OCI-LY3 (cell line): ENCODE measurements at regions not wholly inside any gene's neighbourhood (a gene's known extent, or its start where the extent isn't known, plus 50 kb on each side); places are given as distances from the start of the nearest gene placed in this dataset.

Experiments used
- H2AFZ ChIP-seq: fragments of 200-600, 300-600 bp; shearing (Covaris generic); 2 replicates; pipeline ENCODE4 v1.6.0; 2014; ENCODE audit warnings: antibody characterized with exemption, low read depth, low read length
- H3K27ac ChIP-seq: fragments of 200-600, 300-600 bp; sonication (generic); 2 replicates; pipeline ENCODE4 v1.5.1; 2014; ENCODE audit warnings: mild to moderate bottlenecking, low read length, moderate library complexity, mixed read lengths
- H3K27me3 ChIP-seq: fragments of 200-600, 300-600 bp; sonication (generic); 2 replicates; pipeline ENCODE4 v1.6.1; 2014; ENCODE audit warnings: low read depth, low read length, mixed read lengths
- H3K36me3 ChIP-seq: fragments of 200-600, 300-600 bp; sonication (generic); replicated peaks from 2 replicates; pipeline ENCODE3; 2014; ENCODE audit warnings: low read depth, low read length, mixed read lengths
- H3K4me1 ChIP-seq: fragments of 300-600, 200-600 bp; sonication (generic); 2 replicates; pipeline ENCODE4 v1.6.1; 2014; ENCODE audit warnings: low read length, mixed read lengths
- H3K4me2 ChIP-seq: fragments of 200-600, 300-600 bp; sonication (generic); 2 replicates; pipeline ENCODE4 v1.6.1; 2014; ENCODE audit warnings: low read length, mixed read lengths
- H3K4me3 ChIP-seq: fragments of 300-600, 200-600 bp; sonication (generic); 2 replicates; pipeline ENCODE4 v1.5.1; 2014; ENCODE audit warnings: antibody characterized with exemption, mild to moderate bottlenecking, low read length, moderate library complexity
- H3K79me2 ChIP-seq: fragments of 300-600, 200-600 bp; shearing (Covaris generic); 2 replicates; pipeline ENCODE4 v1.6.1; 2014; ENCODE audit warnings: mild to moderate bottlenecking, low read length, mixed read lengths
- H3K9ac ChIP-seq: fragments of 300-600, 200-600 bp; shearing (Covaris generic); 2 replicates; pipeline ENCODE4 v1.6.0; 2014; ENCODE audit warnings: mild to moderate bottlenecking, low read length, moderate library complexity
- H3K9me3 ChIP-seq: fragments of 200-600, 300-600 bp; shearing (Covaris generic); 2 replicates; pipeline ENCODE4 v1.6.1; 2014; ENCODE audit warnings: low read length, mixed read lengths; ENCODE audit not compliant: insufficient read depth
- H4K20me1 ChIP-seq: fragments of 200-600, 300-600 bp; sonication (generic); 2 replicates; pipeline ENCODE4 v1.6.1; 2016; ENCODE audit warnings: low read length, mixed read lengths; ENCODE audit not compliant: insufficient read depth
- CTCF ChIP-seq: fragments of 200-600, 300-600 bp; sonication (generic); IDR thresholded peaks from 2 replicates; pipeline ENCODE4 v1.5.1; 2014; ENCODE audit warnings: antibody characterized with exemption, low read length, low read depth
- EZH2phosphoT487 ChIP-seq: fragments of 200-600 bp; shearing (Covaris generic); IDR thresholded peaks from 2 replicates; pipeline ENCODE4 v1.6.1; 2018; ENCODE audit warnings: antibody characterized with exemption, mixed run types, low read depth

- no peaks in the 10 kb centered on the region for H3K9me3 ChIP-seq
- no peaks in the 10 kb centered on the region for H3K4me1 ChIP-seq
- no peaks in the 10 kb centered on the region for H3K79me2 ChIP-seq
- no peak overlapping the region for H3K4me2 ChIP-seq
- no peaks in the 10 kb centered on the region for H3K36me3 ChIP-seq
- H2AFZ ChIP-seq, result no peak overlapping the region
- H3K27me3 ChIP-seq, result no peaks in the 10 kb centered on the region
- no peaks in the 10 kb centered on the region for H4K20me1 ChIP-seq
- TF ChIP-seq EZH2phosphoT487 (no peak), CTCF (no peak)
- H3K27ac ChIP-seq, result no peak overlapping the region
- H3K9ac ChIP-seq, result no peak overlapping the region
- H3K4me3 ChIP-seq, result no peak overlapping the region
Measured at GRCh38 chr2:81238462-81238861, 933.9 kb upstream of the LRRTM1 start.

GRCh38 chr2:81235601-81236000 is 931.0 kb upstream of the LRRTM1 start:
- Histone ChIP-seq H3K4me2 (no peak overlapping the region), H3K27me3 (no peaks in the 10 kb centered on the region), H3K9me3 (no peaks in the 10 kb centered on the region), H3K36me3 (no peaks in the 10 kb centered on the region), H2AFZ (no peak overlapping the region), H3K4me3 (no peak overlapping the region), H3K79me2 (no peaks in the 10 kb centered on the region), H3K27ac (no peak overlapping the region), H3K4me1 (no peaks in the 10 kb centered on the region), H3K9ac (no peak overlapping the region), H4K20me1 (no peaks in the 10 kb centered on the region)
- TF ChIP-seq CTCF (no peak), EZH2phosphoT487 (no peak)

- H3K4me1 ChIP-seq, result no peaks in the 10 kb centered on the region
- H3K9ac ChIP-seq, result no peak overlapping the region
- no peak overlapping the region for H3K4me3 ChIP-seq
- no peaks in the 10 kb centered on the region for H4K20me1 ChIP-seq
- TF ChIP-seq CTCF (no peak), EZH2phosphoT487 (no peak)
- no peak overlapping the region for H2AFZ ChIP-seq
- no peaks in the 10 kb centered on the region for H3K27me3 ChIP-seq
- H3K79me2 ChIP-seq, result no peaks in the 10 kb centered on the region
- no peak overlapping the region for H3K4me2 ChIP-seq
- H3K27ac ChIP-seq, result no peak overlapping the region
- H3K9me3 ChIP-seq, result no peaks in the 10 kb centered on the region
- no peaks in the 10 kb centered on the region for H3K36me3 ChIP-seq
Measured at GRCh38 chr2:81234711-81235110, 930.2 kb upstream of the LRRTM1 start.

- H3K9ac ChIP-seq, result no peak overlapping the region
- H3K27ac ChIP-seq, result no peak overlapping the region
- H3K79me2 ChIP-seq, result no peaks in the 10 kb centered on the region
- H3K27me3 ChIP-seq, result no peaks in the 10 kb centered on the region
- no peaks in the 10 kb centered on the region for H4K20me1 ChIP-seq
- H3K4me2 ChIP-seq, result no peak overlapping the region
- no peak overlapping the region for H3K4me3 ChIP-seq
- no peak for TF ChIP-seq EZH2phosphoT487
- no peak for TF ChIP-seq CTCF
- H3K4me1 ChIP-seq, result no peaks in the 10 kb centered on the region
- no peak overlapping the region for H2AFZ ChIP-seq
- H3K9me3 ChIP-seq, result no peaks in the 10 kb centered on the region
- H3K36me3 ChIP-seq, result no peaks in the 10 kb centered on the region
Measured at GRCh38 chr2:81225756-81226155, 921.2 kb upstream of the LRRTM1 start.
